ENCODE measurements at regions not wholly inside any gene's neighbourhood (a gene's known extent, or its start where the extent isn't known, plus 50 kb on each side); places are given as distances from the start of the nearest gene placed in this dataset.

DNA sequence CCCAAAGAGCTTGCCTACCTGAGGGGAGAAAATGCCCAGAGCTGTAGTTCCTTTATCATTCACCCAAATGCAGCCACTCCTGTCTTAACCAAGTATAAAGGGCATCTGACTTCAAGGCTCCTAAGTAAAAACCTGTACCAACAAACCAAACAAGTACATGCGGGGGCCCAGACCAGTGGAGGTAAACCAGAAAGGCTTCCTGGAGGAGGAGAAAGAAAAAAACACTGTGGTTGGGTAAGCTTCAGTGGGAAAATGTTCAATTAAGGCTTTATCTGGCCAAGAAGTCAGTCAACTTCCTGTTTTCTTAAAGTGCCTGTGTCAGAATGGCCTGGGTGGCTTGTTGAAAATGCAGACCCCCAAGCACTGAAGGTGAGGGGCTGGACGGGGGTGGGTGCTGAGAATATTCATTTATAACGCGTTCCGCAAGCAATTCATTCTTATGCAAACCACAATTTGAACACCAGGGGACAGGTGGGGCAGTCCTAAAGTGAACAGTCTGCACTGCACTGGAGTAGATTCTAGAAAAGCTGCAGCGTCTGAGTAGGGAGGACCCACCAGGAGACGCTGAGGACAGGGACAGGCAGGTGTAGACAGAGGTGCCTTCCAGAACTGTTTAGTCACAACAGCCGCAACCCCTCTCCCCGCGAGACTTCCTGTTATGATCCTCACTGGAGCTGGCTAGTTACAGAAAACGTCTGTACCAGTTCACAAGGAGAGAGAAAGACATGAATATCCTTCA, 467.1 kb downstream of the SOX9 start:
- in situ Hi-C loops (cut with HindIII; ENCODE audit: low sequenced_read_pairs) = no loop called here

DNA sequence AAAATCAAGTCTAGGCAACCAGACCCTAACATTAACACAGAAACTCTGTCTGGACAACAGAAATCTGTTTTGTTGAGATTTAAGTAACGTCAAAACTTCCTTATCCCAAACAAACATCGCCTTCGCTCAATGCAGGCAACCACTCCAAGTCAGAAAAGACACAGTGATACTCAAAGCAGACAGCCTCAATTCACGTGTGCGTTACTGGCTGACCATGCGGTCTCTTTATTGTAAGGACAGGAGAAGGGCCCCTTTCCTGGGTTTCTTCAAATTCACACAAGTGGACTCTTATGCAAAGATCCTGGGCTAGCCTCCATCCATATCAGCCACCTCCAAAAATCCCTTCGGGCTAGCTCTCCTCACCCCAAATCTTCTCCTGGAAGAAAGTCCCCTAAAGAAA, 467.7 kb downstream of the SOX9 start:
- in situ Hi-C loops (cut with HindIII; ENCODE audit: low sequenced_read_pairs) = no loop called here

DNA sequence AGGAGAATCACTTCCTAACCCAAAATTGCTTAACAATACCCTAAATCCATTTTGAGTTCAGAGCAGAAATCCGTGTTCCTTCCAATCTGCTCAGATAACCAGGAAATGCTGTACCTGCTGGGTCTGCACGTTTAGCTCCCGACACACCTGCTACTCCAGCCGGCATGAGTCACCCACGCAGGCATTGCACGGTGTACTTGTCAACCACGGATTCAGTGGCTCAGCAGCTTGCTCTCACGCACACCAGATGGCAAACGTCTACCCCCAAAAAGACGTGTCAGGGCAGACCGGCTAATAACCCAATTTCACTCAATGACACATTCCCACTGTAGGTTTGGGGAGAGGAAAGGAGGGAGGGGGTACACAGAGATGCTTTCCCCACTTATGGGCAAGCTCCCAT, 468.1 kb downstream of the SOX9 start:
- in situ Hi-C loops (cut with HindIII; ENCODE audit: low sequenced_read_pairs) = no loop called here

DNA sequence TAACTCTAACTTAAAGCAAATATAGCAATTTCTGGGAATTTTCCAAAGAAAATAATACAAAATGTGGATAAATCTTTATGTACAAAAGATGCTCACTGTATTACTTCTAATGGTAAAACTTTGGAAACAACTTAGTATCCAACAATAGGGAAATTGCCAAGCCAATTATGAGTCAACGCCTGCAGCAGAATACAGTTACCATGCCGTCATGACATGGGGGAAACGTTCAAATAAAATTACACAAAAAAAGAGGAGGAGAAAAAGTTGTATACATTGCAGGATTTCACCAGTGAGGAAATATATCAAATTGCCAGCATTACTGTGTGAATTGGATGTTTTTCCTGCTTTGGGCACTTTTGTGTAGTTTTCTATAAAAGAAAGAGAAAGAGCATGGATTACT, 469.6 kb downstream of the SOX9 start:
- in situ Hi-C loops (cut with HindIII; ENCODE audit: low sequenced_read_pairs) = no loop called here

DNA sequence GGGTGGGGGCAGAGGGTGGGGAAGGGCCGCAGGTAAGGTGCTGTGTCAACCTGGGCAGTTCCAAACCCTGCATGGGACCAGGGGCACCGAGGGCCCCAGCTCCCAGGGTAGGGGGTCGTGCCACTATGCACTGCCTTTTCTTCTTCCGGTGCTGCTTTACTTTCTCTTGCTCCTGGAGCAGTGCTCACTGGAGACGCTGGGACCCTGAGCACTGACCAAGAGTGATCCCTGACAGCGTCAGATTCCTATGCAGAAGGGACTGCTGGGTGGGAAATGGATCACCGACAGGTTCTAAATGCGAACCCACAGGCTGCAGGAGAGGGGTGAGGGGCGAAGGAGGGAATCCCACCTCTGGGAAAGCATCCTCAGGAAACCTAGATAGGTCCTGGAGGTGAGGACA, 470.1 kb downstream of the SOX9 start:
- in situ Hi-C loops (cut with HindIII; ENCODE audit: low sequenced_read_pairs) = no loop called here

DNA sequence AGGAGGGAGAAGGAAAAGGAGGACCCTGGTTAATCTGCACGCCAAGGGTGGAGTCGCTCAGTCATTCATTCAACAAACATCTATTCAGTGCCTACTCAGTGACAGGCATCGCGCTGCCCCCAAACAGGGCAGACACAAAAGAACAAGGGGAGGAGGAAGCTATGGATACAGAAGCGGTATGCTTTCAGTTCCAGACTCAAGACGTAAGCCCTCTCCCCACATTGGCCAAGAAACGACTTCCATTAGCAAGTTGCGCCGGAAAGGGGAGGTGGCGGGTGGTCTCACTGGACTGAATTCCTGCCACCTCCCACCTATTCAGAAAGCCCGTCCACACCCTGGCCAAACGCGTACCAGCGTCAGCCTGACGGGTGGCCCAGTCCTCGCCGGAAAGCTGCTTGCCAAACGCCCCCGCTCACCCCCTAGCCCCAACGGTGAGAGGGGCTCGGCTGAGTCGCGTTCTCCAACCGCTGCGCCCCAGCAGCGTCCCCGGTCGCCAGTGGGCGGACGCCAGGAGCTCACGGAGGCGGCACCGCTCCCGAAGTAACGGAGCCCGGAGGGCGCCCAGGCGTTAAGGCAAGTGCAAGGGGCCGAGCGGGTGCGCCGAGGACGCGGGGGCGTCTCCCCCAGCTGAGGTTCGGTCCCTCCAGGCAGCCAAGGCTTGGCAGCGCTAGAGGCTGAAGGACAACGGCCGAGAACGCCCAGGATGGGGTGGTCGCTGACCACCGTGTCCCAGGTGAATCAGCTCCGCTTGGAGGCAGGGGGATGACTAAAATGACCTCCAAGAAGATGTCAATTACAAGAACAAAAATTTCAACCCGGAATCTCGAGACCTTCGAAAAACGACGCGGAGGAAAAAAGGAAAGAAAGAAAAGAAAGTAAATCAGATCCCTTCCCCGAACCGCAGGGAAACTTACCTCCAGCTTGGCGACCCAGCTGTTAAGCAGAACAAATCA, 470.7 kb downstream of the SOX9 start:
- in situ Hi-C loops (cut with HindIII; ENCODE audit: low sequenced_read_pairs) = no loop called here

DNA sequence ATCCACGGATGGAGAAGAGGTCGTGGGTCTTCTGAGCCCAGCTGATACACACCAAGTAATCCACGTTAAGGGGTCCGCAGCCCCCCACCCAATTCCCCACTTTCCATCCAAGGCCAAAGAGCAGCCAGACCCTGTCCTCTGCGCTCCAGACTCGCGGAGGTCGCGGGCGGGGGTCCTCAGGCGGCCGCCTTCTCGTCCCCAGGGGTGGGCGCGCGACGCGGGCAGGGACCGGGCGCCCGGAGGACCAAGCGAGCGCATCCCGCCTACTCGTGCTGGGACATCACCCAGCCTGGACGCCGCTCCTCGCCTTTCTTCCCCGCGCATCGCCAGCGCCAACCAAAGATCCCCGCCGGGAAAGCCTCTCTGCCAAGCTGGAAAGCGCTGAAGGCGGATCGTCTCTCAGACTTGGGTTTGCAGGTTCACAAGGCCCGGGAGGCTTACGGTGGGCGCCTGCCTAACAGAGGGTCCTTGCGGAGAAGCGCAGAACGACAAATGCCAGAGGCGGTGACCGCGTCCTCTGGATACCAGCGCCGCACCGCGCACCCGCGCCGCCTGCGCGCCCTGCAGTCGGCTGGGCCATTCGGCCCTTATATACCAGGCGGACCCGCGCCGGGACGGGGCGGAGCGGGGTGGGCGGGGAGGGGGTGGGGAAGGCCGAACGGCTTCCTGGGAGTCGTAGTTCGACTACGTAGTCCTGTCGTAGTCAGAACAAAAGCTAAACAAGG, 471.6 kb downstream of the SOX9 start:
- in situ Hi-C loops (cut with HindIII; ENCODE audit: low sequenced_read_pairs) = no loop called here

DNA sequence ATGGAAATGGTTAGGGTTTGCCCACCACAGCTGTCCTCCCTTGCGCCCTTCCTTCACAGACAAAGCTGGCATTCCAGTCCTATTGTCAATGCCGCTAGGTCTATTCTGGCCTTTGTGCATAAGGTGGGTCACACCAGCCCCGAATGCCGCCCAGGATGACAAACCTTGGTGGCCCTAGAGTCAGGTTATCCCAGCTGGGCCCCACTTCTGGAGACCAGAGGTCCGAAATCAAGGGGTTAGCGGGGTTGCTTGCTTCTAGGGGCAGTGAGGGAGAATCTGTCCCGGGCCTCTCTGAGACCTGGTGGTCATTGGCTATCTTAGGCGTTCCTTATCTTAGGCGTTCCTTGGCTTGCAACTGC, 472.1 kb downstream of the SOX9 start:
- in situ Hi-C loops (cut with HindIII; ENCODE audit: low sequenced_read_pairs) = no loop called here

DNA sequence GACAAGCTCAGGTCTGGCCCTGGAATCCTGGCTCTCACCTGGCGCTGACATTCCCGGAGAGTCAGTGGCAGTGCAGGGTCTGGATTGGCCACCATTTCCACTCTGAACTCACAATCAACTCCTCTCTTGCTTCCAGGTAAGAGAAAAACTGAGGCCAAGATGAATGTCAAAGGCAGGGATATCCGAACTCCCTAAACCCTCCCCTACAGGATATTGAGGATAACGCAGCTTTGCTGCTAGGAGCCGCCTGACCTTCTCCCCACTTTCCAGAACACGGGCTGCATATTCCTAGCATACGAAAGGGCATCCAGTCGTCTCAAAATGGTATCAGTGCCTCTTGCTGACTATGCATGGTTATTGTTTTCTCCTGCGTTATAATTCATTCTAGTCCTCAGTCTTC, 473.4 kb downstream of the SOX9 start:
- in situ Hi-C loops (cut with HindIII; ENCODE audit: low sequenced_read_pairs) = no loop called here

Data from endothelial cell of hepatic sinusoid (primary cell).